A673 (cell line): ENCODE measurements at regions not wholly inside any gene's neighbourhood (a gene's known extent, or its start where the extent isn't known, plus 50 kb on each side); places are given as distances from the start of the nearest gene placed in this dataset.

Experiments
- BruUV-seq: library from RNA; stranded (reverse); fragments of 400-500 nt; replicated peaks from 2 replicates; lab custom pipeline; 2021; lab: Mats Ljungman, UMichigan
- CTCF ChIA-PET: fragments of 300-600 bp; sonication (Branson Sonifier 250); formaldehyde crosslinking; loops from one replicate; lab custom pipeline; 2022; ENCODE audit warnings: antibody characterized with exemption; lab: Charles Lee
- POLR2A ChIA-PET: fragments of 300-600 bp; sonication (Branson Sonifier 250); formaldehyde crosslinking; loops from one replicate; lab custom pipeline; 2022; ENCODE audit warnings: antibody characterized with exemption; ENCODE audit not compliant: low non-redundant PET; lab: Charles Lee
- DNase-seq: peaks from one replicate; pipeline ENCODE4 v3.0.0-alpha.2; 2015; ENCODE audit warnings: low spot score
- H3K27ac ChIP-seq: fragments of 200-600 bp; sonication (generic); 2 replicates; pipeline ENCODE4 v1.5.1; 2016; ENCODE audit warnings: mixed run types, low read depth, mild to moderate bottlenecking, mixed read lengths, antibody characterized with exemption, low read length; ENCODE audit not compliant: poor library complexity, severe bottlenecking
- H3K27me3 ChIP-seq: fragments of 200-600 bp; sonication (generic); replicated peaks from 2 replicates; pipeline ENCODE4 v1.6.1; 2017; ENCODE audit warnings: mixed run types, low read depth, mild to moderate bottlenecking, mixed read lengths, antibody characterized with exemption, low read length; ENCODE audit not compliant: insufficient read depth, poor library complexity
- H3K36me3 ChIP-seq: fragments of 200-600 bp; sonication (generic); 2 replicates; pipeline ENCODE4 v1.6.1; 2016; ENCODE audit warnings: mixed run types, mild to moderate bottlenecking, mixed read lengths, antibody characterized with exemption, low read length; ENCODE audit not compliant: insufficient read depth, poor library complexity, severe bottlenecking
- H3K4me1 ChIP-seq: fragments of 200-600 bp; sonication (generic); 2 replicates; pipeline ENCODE4 v1.6.1; 2017; ENCODE audit warnings: mixed run types, mild to moderate bottlenecking, mixed read lengths, antibody characterized with exemption, low read length; ENCODE audit not compliant: insufficient read depth, poor library complexity, severe bottlenecking
- H3K4me3 ChIP-seq: fragments of 200-600 bp; sonication (generic); 2 replicates; pipeline ENCODE4 v1.5.1; 2016; ENCODE audit warnings: low read depth, mixed run types, mild to moderate bottlenecking, mixed read lengths, low read length; ENCODE audit not compliant: poor library complexity, severe bottlenecking
- H3K9me3 ChIP-seq: fragments of 200-600 bp; sonication (generic); 2 replicates; pipeline ENCODE4 v1.6.1; 2016; ENCODE audit warnings: mixed run types, low read depth, mild to moderate bottlenecking, mixed read lengths, antibody characterized with exemption, low read length; ENCODE audit not compliant: poor library complexity, severe bottlenecking
- EZH2 ChIP-seq: fragments of 200-600 bp; sonication (generic); IDR thresholded peaks from 2 replicates; pipeline ENCODE4 v1.6.1; 2017; ENCODE audit warnings: borderline replicate concordance, low read depth, mild to moderate bottlenecking, mixed read lengths, antibody characterized with exemption, low read length; ENCODE audit not compliant: poor library complexity, severe bottlenecking
- intact Hi-C: fragments of 100-400 bp; cut with micrococcal nuclease; formaldehyde crosslinking; loops from one replicate; pipeline ENCODE4 v1.10.0; 2022; ENCODE audit not compliant: unreplicated experiment
- TF ChIP-seq, protein P1 (sequence below): fragments of 300-800, 200-600 bp; sonication (generic); conservative IDR thresholded peaks from 2 replicates; pipeline ENCODE4 v1.5.1; 2017; ENCODE audit warnings: low read depth, mild to moderate bottlenecking, antibody characterized with exemption, low read length, moderate library complexity, mixed read lengths

DNA sequence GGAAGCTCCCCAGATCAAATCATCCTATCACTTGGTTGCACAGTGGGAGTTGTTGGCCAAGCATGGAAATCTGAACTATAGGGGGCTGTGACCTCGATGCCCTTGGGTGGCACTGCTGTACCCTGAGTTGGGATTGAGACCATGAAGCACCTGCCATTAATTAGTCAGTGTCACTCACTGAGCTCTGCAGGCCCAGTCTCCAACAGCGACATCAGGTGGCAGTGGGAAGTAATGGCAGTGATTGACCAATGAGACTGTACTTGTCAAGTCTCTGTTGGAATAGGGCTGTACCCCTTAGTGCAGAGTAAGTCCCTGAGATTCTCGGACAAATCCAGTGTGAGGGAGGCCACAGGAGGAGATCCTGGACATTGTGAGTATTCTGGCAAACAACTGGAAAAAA, 118.0 kb upstream of the RPL38 start:
- no peaks in the 10 kb centered on the region for H3K4me1 ChIP-seq
- H3K27me3 ChIP-seq: peaks cover 26% of the 10 kb centered on the region
- TF ChIP-seq, protein P1, sequence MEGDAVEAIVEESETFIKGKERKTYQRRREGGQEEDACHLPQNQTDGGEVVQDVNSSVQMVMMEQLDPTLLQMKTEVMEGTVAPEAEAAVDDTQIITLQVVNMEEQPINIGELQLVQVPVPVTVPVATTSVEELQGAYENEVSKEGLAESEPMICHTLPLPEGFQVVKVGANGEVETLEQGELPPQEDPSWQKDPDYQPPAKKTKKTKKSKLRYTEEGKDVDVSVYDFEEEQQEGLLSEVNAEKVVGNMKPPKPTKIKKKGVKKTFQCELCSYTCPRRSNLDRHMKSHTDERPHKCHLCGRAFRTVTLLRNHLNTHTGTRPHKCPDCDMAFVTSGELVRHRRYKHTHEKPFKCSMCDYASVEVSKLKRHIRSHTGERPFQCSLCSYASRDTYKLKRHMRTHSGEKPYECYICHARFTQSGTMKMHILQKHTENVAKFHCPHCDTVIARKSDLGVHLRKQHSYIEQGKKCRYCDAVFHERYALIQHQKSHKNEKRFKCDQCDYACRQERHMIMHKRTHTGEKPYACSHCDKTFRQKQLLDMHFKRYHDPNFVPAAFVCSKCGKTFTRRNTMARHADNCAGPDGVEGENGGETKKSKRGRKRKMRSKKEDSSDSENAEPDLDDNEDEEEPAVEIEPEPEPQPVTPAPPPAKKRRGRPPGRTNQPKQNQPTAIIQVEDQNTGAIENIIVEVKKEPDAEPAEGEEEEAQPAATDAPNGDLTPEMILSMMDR: peak; percentile 48
- no peak for TF ChIP-seq EZH2
- no peak overlapping the region for H3K4me3 ChIP-seq
- no peak overlapping the region for H3K27ac ChIP-seq
- no peaks in the 10 kb centered on the region for H3K36me3 ChIP-seq
- CTCF ChIA-PET: no interaction called here
- intact Hi-C loops: no loop called here
- DNase-seq: peak; percentile 11
- no peaks in the 10 kb centered on the region for H3K9me3 ChIP-seq
- BruUV-seq: no TSS peak
- POLR2A ChIA-PET: no interaction called here

DNA sequence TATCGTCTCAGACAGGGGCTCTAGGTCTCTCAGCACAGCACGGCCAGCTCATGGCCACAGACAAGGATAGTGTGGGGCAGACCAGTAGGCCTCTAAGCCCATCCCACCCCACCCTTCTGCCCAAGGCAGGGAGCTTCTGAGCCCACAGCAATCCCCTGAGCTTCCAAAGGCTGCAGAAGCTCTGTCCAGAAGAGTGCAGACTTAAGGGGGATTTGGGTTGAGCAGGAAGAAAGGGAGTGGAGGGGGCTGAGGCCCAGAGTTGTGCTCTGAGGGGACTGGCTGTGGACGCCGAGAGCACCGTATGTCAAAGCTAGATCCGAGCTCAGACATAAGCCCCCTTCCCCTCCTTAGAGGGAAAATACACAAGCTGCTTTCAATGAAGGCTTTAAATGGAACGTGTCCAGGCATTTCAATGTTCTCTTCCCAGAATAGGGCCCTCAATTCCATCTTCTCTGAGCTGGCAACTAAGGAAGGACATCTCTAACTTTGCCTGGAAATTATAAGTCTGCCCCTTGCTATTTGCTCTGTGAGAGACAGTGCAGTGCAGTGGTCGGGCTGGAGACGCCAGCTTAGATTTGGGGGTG, 116.4 kb upstream of the RPL38 start:
- Histone ChIP-seq H3K36me3 (no peaks in the 10 kb centered on the region), H3K4me3 (no peak overlapping the region), H3K27me3 (peaks cover 9% of the 10 kb centered on the region), H3K4me1 (no peaks in the 10 kb centered on the region), H3K9me3 (no peaks in the 10 kb centered on the region), H3K27ac (no peak overlapping the region)
- no TSS peak for BruUV-seq
- CTCF ChIA-PET: no interaction called here
- TF ChIP-seq EZH2: no peak
- TF ChIP-seq, protein P1: no peak
- intact Hi-C loops: no loop called here
- no peak for DNase-seq
- POLR2A ChIA-PET: no interaction called here

DNA sequence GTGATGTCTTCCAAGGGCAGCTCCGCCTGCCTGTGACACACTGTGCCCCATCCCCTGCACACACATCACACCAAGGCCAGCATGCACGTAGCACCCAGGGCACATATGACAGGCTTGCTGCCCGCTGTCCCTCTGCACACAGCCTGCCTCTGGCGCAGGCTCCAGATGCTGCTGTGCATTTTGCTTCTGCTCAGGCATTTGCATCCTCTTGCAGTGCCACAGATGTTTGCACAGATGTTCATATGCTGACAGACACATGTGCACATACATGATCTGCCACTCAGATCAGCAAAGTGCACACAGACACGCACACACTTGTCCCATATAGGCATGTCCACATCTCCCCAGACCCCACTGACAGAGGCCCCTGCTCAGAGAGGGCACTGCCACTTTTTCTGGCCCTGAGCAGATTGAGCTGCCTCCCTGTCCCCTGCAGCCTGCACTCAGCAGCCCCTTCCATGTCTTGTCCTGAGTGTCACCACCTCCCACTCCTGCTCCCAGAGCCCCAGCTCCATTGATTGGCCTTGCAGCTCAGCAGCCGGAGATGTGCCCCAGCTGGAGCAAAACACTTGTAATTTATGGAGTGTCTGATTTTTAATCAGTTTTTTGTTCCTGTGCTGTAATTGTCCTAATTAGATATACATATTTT, 115.1 kb upstream of the RPL38 start:
- no peaks in the 10 kb centered on the region for H3K4me1 ChIP-seq

More for the DNA sequence above, 115.1 kb upstream of the RPL38 start:
- ChIA-PET CTCF (no interaction called here), POLR2A (no interaction called here)
- Histone ChIP-seq H3K4me3 (no peak overlapping the region), H3K27me3 (no peaks in the 10 kb centered on the region), H3K27ac (no peak overlapping the region), H3K36me3 (no peaks in the 10 kb centered on the region), H3K9me3 (no peaks in the 10 kb centered on the region)
- TF ChIP-seq, protein P1: no peak
- no peak for TF ChIP-seq EZH2
- BruUV-seq: no TSS peak
- no peak for DNase-seq
- intact Hi-C loops: no loop called here
